Posterior cingulate gyrus (tissue), 11 donors: ENCODE measurements at regions not wholly inside any gene's neighbourhood (a gene's known extent, or its start where the extent isn't known, plus 50 kb on each side); places are given as distances from the start of the nearest gene placed in this dataset.

ENCODE experiments used
- DNase-seq, 10 donors: peaks; one replicate each; pipeline versions ENCODE4 v3.0.0 to v3.0.0-alpha.2; 2020 to 2021; ENCODE audit warnings: mixed read lengths in 3 of 10
- intact Hi-C: fragments of 100-400 bp; cut with DNase I; formaldehyde crosslinking; loops from one replicate; pipeline ENCODE4 v1.15.1; 2023

- peak in 2 of 10 donors; percentile 59 to 66 for DNase-seq
- intact Hi-C loops = no loop called here
These were observed 84.5 kb downstream of the C5orf15 start for GRCh38 chr5:133883916-133884315.

DNA sequence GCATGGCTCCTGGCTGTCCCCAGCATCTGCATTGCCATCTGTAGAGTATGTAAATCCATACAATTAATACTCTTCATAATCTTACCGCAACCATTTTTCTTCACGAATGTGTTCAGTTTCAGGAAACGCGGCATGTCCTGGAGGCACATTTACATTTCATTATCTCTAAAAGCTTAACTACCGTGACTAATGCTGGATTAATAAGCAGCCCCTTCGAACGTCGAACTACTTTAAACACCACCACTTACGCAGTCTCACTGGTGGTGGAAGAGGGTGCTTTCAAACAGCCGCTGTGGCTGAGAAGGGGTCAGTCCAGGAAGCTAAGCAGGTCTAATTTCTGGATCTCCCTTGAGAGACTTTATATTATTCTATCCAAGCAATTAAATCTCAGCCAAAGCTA is 85.6 kb downstream of the C5orf15 start:
- no peak for DNase-seq
- intact Hi-C loops = no loop called here

DNA sequence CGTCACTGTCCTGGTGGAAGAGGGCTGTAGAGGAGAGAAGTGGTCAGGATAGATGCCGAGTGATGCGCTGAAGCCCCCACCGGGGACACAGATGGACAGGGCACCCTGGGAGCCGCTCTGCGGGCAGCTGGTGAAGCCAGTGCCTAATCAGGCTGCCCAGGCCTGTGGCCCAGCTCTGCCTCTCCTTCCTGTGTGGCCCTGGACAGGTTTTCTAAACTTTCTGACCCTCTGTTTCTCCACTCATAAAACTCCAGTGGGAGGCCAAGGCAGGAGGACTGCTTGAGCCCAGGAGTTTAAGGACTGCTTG is 86.1 kb downstream of the C5orf15 start:
- intact Hi-C loops = no loop called here
- DNase-seq = peak in 1 of 10 donors; percentile 24

DNA sequence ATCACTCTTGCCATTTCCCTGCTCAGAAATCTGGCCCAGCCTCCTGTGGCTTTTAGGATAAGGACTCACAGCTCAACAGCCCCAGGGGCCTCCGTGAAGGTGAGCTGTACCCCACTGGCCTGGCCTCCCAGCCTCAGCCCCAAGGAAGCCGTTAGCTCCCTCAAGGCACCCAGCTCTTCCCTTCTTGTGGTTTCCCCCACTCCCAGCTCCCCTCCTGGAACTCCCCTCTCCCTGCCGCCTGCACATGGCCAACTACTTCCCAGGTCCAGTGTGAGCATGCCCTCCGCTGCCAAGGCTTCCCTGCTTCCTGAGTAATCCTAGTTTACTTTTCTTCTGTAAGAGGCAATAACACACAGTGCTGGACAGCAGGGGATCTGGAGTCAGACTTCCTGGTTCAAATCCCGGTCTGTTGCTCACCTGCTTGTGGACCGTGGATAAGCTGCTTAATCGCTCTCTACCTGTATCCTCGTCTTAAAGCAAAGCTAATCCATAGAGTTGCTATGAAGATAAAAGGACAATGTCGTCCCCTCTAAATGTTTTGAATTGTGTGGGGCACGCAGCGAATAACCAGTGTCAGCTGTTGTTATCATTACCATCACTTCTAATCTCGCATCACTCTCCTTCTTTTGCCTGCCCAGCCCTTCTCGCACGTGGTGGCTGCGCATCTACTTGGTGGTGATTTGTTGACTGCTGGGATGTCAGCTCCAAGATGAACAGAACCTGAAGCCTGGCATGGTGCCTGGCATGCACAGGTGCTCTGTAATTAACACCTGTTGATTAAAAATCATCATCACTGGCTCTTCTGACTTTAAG is 86.6 kb downstream of the C5orf15 start:
- intact Hi-C loops = no loop called here
- peak in 1 of 10 donors; percentile 55 for DNase-seq

- no peak for DNase-seq
- intact Hi-C loops = no loop called here
These were observed 90.2 kb downstream of the C5orf15 start for GRCh38 chr5:133878236-133878555.

- intact Hi-C loops = no loop called here
- peak in 2 of 10 donors; percentile 37 to 50 for DNase-seq
These were observed 90.8 kb downstream of the C5orf15 start for GRCh38 chr5:133877351-133878235.

DNA sequence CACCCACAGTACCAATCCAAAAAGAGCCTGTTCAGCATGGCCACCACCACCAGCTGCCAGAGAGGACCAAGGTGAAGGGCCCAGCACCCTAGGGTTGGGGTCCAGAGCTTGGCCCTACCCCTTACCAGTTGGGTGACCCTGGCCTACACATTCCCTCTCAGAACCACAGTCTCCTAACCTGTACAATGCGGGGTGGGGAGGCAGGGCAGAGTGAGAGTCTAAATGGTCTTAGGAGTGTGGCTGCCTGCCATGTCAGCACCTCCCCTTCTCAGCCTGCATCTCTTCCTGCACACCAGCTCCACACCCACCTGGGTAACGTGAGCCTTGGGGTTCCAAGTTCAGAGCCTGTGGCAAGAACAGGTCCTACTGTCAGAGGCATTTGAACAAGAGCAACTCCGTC is 92.2 kb downstream of the C5orf15 start:
- intact Hi-C loops = no loop called here
- peak in 2 of 10 donors; percentile 39 to 50 for DNase-seq

GRCh38 chr5:133875179-133875578 is 93.2 kb downstream of the C5orf15 start:
- intact Hi-C loops = no loop called here
- no peak for DNase-seq

- no peak for DNase-seq
These were observed 95.0 kb downstream of the C5orf15 start for GRCh38 chr5:133873449-133873848.

DNA sequence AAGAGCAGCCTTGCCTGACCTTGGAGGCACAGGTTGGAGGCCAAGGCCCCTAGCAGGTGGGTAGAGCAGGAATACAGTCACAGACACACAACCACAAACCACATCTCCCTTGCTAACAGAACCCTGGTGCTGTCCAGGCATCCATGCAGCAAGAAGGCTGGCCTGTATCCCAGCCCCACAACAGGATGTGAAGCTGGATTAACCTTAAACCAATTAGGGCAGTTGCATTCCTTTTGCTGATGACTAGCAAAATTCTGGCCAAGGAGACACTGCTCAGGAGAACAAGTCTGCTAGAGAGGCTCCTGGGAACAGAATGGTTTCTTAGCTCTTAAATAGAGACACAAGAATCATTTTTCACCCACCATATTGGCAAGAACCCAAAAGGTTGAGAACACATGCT is 97.8 kb downstream of the C5orf15 start:
- intact Hi-C loops = no loop called here
- no peak for DNase-seq

More at GRCh38 chr5:133873449-133873848, 95.0 kb downstream of the C5orf15 start:
- intact Hi-C loops = no loop called here

DNA sequence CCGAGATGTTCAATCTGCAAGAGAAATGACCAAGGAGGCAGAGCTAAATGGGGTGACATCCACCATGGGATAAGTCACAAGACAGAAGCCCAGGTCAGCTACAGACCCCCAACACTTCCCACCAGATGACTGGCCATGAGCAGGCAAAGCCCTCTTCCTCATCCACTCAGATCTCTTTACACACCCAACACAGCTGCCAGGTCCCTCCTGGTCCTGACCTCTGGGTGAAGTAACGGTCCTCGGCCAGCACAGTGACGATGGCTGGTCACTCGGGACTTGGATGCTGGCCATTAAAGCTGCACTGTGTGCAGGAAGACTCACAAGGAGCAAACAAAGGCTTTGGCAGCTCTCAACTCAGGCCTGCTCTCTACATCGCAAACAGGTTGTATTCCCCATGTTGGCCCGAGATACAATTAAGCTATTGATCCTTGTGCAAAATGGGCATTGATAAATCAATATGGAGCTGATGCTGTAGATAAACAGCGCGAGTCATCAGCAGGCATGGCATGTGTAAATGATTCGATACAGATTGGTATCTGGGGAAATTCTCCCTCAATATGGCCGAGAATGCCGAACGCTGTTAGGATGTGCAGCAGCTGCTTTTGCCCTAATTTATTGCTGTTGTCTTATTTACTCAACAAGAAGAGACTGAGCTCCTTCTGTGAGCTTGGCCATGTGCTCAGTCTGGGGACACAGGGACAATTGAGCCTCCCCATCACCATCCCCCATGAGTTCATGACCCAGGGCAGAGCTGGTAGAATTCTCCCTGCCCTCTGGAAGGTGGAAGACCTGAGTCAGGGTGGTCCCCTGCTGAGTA is 98.7 kb downstream of the C5orf15 start:
- intact Hi-C loops = loop anchor here (5.0 to 10.0 kb wide), 2 partner anchors 117 to 445 kb away; no protein-coding TSS in a partner anchor

GRCh38 chr5:133868946-133869518 is 99.4 kb downstream of the C5orf15 start:
- peak; percentile 52 to 96 (median 76) for DNase-seq
- intact Hi-C loops = loop anchor here (5.0 to 10.0 kb wide), 2 partner anchors 117 to 444 kb away; no protein-coding TSS in a partner anchor

More for the DNA sequence above, 98.7 kb downstream of the C5orf15 start:
- DNase-seq = peak in 4 of 10 donors; percentile 17 to 56 (median 40)

DNA sequence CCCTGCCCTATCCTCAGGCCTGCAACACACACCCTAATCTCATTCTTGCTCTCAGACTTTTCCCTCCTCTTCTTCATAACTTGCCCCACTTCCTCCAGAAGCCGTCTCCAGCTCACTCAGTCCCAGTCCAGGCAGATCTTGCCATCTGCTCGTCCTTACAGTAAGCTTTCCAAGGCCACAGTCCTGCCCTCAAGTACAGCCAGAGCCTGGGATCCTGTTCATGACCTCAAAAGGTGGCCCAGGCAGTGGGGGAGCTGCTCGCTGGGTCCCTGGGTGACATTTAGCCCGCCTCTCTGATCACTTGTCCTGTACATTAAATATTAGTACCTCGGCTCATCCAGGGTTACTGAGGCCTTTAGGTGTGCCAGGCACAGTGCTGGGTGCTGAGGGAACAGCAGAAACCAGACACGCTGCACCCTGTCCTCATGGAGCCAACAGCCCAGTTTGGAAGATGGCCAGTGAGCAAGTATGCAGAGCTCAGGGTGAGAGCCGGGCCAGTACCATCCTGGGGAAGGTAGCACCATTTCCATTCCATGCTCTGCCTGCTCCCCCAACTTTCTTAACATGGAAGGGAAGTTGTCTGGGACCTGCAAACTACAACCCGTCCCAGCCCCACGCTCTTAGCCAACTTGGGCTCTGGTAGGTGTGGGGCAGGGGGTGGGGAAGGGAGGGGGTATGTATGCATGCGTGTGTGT is 100.4 kb downstream of the C5orf15 start:
- DNase-seq = peak in 1 of 10 donors; percentile 57
- intact Hi-C loops = loop anchor here (5.0 to 10.0 kb wide), 2 partner anchors 116 to 443 kb away; no protein-coding TSS in a partner anchor

DNA sequence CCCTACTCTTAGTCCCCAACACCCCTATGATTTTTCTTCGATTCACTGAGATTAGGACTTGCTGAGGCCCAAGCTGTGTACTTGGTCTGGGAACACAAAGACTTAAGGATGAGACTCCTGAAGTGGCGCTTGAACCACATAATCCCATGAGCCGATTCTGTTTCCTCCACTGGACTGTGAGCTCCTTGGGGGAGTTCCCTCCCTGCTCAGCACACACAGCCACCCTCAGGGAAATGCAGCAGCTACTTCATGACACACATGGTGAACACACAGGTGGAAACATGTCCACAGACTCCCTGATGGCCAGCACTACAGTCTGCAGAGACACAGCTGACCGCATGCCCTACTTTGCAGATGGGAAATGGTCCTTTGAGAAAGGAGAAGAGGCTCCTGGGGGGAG is 101.1 kb downstream of the C5orf15 start:
- intact Hi-C loops = loop anchor here (5.0 to 10.0 kb wide), 2 partner anchors 115 to 443 kb away; no protein-coding TSS in a partner anchor
- DNase-seq = peak in 1 of 10 donors; percentile 53

GRCh38 chr5:133866903-133867245 is 101.6 kb downstream of the C5orf15 start:
- peak in 1 of 10 donors; percentile 22 for DNase-seq
- intact Hi-C loops = loop anchor here (5.0 to 10.0 kb wide), 2 partner anchors 115 to 442 kb away; no protein-coding TSS in a partner anchor

- DNase-seq = peak in 1 of 10 donors; percentile 9
- intact Hi-C loops = loop anchor here (5.0 to 10.0 kb wide), 2 partner anchors 114 to 442 kb away; no protein-coding TSS in a partner anchor
These were observed 102.1 kb downstream of the C5orf15 start for GRCh38 chr5:133866160-133866902.

- intact Hi-C loops = loop anchor here (5.0 to 10.0 kb wide), 2 partner anchors 113 to 440 kb away; no protein-coding TSS in a partner anchor
- peak in 1 of 10 donors; percentile 61 for DNase-seq
These were observed 103.3 kb downstream of the C5orf15 start for GRCh38 chr5:133865113-133865512.

DNA sequence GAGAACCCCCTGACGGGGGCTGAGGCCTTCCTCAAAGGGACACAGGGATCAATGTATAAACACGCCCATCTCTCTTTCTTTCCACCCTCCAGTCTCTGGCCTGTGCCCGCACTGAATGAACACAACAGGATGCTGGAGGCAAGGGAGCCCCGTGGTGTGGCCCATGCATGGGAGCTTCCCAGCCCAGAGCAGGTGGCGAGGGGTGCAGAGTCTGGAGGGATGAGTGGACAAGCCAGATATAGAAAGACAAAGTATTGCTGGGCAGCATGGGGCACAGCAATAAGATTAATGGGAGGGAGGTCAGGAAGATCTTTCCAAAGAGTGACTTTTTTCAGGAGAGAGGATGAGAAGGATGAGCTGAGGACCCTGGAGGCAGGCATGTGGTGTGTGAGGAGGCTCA is 103.7 kb downstream of the C5orf15 start:
- intact Hi-C loops = loop anchor here (5.0 to 10.0 kb wide), 2 partner anchors 112 to 440 kb away; no protein-coding TSS in a partner anchor
- DNase-seq = no peak
